ENCODE measurements at regions not wholly inside any gene's neighbourhood (a gene's known extent, or its start where the extent isn't known, plus 50 kb on each side); places are given as distances from the start of the nearest gene placed in this dataset.

GRCh38 chr20:17109307-17109706, 117.5 kb upstream of the PCSK2 start:
- no peak for DNase-seq (ENCODE audit: low spot score)

- DNase-seq (ENCODE audit: low spot score), result no peak
These were observed 98.6 kb upstream of the PCSK2 start for GRCh38 chr20:17128206-17128605.

- no peak for DNase-seq (ENCODE audit: low spot score)
These were observed 97.8 kb upstream of the PCSK2 start for GRCh38 chr20:17129089-17129488.

GRCh38 chr20:17137692-17138091, 89.1 kb upstream of the PCSK2 start:
- no peak for DNase-seq (ENCODE audit: low spot score)

- no peak for DNase-seq (ENCODE audit: low spot score)
These were observed 88.6 kb upstream of the PCSK2 start for GRCh38 chr20:17138237-17138636.

GRCh38 chr20:17140894-17141293, 85.9 kb upstream of the PCSK2 start:
- DNase-seq (ENCODE audit: low spot score), result no peak

GRCh38 chr20:17141568-17141967, 85.3 kb upstream of the PCSK2 start:
- no peak for DNase-seq (ENCODE audit: low spot score)

GRCh38 chr20:17142666-17143065, 84.2 kb upstream of the PCSK2 start:
- DNase-seq (ENCODE audit: low spot score), result no peak

- DNase-seq (ENCODE audit: low spot score), result no peak
These were observed 76.0 kb upstream of the PCSK2 start for GRCh38 chr20:17150858-17151257.

- no peak for DNase-seq (ENCODE audit: low spot score)
These were observed 71.4 kb upstream of the PCSK2 start for GRCh38 chr20:17155401-17155800.

- DNase-seq (ENCODE audit: low spot score), result no peak
These were observed 68.1 kb upstream of the PCSK2 start for GRCh38 chr20:17158701-17159100.

- no peak for DNase-seq (ENCODE audit: low spot score)
These were observed 65.0 kb upstream of the PCSK2 start for GRCh38 chr20:17161673-17162481.

GRCh38 chr20:17168026-17168612, 58.7 kb upstream of the PCSK2 start:
- no peak for DNase-seq (ENCODE audit: low spot score)

GRCh38 chr20:17169585-17170136, 57.2 kb upstream of the PCSK2 start:
- DNase-seq (ENCODE audit: low spot score), result no peak

GRCh38 chr20:17171746-17172280, 55.0 kb upstream of the PCSK2 start:
- DNase-seq (ENCODE audit: low spot score), result no peak

- no peak for DNase-seq (ENCODE audit: low spot score)
These were observed 53.9 kb upstream of the PCSK2 start for GRCh38 chr20:17172836-17173516.

Small RNA genes in the stretch of these regions (small RNA-seq; reads per million reads assigned to genes)
- gene RF00012, result 0.10 to 0.84 reads per million in 2 experiments
